Brain microvascular endothelial cell (primary cell): ENCODE measurements at regions not wholly inside any gene's neighbourhood (a gene's known extent, or its start where the extent isn't known, plus 50 kb on each side); places are given as distances from the start of the nearest gene placed in this dataset.
A peak's percentile ranks its signal among the peaks of the same experiment; 100 is the strongest.

Experiments used
- DNase-seq: peaks from one replicate; pipeline ENCODE4 v3.0.0-alpha.2; 2020
- H3K27ac ChIP-seq: fragments of 250-450 bp; sonication (Bioruptor Pico); 2 replicates; pipeline ENCODE4 v1.5.1; 2020; ENCODE audit warnings: mild to moderate bottlenecking, moderate library complexity
- H3K27me3 ChIP-seq: fragments of 250-450 bp; sonication (Bioruptor Pico); replicated peaks from 2 replicates; pipeline ENCODE4 v1.5.1; 2020; ENCODE audit warnings: mild to moderate bottlenecking
- H3K36me3 ChIP-seq: fragments of 250-450 bp; sonication (Bioruptor Pico); replicated peaks from 2 replicates; pipeline ENCODE4 v1.5.1; 2020; ENCODE audit warnings: mild to moderate bottlenecking
- H3K4me3 ChIP-seq: 2 replicates; pipeline ENCODE4 v1.5.1; 2011; ENCODE audit warnings: low read depth, mild to moderate bottlenecking, control low read depth, low read length, moderate library complexity
- in situ Hi-C: cut with HindIII; loops from 2 replicates; pipeline ENCODE4 v1.10.0; 2017; ENCODE audit warnings: low sequenced_read_pairs, low pct_ligation_motif_present
- TF ChIP-seq, protein P1 (sequence below): IDR thresholded peaks from 2 replicates; pipeline ENCODE4 v1.5.1; 2011; ENCODE audit warnings: low read depth, mild to moderate bottlenecking, moderate library complexity, low read length, control low read depth, inconsistent platforms; ENCODE audit errors: missing control alignments

DNA sequence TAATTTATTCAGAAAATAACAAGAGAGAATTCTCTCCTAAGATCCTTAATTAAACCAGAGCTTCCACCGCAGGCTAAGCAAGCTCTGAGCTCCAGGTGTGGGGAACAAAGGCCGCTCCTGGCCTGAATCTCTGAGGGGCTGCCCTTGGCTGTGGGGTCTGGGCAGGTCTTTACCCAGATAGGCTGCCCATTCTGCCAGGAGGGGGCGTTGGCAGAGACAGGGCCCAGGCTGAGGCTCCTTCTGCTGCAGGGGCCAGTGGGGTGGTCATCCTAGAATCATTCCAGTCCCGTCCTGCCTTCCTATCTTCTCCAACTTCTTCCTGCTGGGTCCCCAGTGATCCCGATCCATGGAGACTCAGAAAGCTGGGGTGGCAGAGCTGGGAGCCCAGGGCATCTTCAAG lies 82.9 kb upstream of the POU3F1 start:
- no peak for DNase-seq
- TF ChIP-seq, protein P1, sequence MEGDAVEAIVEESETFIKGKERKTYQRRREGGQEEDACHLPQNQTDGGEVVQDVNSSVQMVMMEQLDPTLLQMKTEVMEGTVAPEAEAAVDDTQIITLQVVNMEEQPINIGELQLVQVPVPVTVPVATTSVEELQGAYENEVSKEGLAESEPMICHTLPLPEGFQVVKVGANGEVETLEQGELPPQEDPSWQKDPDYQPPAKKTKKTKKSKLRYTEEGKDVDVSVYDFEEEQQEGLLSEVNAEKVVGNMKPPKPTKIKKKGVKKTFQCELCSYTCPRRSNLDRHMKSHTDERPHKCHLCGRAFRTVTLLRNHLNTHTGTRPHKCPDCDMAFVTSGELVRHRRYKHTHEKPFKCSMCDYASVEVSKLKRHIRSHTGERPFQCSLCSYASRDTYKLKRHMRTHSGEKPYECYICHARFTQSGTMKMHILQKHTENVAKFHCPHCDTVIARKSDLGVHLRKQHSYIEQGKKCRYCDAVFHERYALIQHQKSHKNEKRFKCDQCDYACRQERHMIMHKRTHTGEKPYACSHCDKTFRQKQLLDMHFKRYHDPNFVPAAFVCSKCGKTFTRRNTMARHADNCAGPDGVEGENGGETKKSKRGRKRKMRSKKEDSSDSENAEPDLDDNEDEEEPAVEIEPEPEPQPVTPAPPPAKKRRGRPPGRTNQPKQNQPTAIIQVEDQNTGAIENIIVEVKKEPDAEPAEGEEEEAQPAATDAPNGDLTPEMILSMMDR = peak; percentile 27
- Histone ChIP-seq H3K36me3 (no peaks in the 10 kb centered on the region), H3K4me3 (no peak overlapping the region), H3K27ac (no peak overlapping the region), H3K27me3 (peaks cover 13% of the 10 kb centered on the region)
- in situ Hi-C loops = no loop called here

DNA sequence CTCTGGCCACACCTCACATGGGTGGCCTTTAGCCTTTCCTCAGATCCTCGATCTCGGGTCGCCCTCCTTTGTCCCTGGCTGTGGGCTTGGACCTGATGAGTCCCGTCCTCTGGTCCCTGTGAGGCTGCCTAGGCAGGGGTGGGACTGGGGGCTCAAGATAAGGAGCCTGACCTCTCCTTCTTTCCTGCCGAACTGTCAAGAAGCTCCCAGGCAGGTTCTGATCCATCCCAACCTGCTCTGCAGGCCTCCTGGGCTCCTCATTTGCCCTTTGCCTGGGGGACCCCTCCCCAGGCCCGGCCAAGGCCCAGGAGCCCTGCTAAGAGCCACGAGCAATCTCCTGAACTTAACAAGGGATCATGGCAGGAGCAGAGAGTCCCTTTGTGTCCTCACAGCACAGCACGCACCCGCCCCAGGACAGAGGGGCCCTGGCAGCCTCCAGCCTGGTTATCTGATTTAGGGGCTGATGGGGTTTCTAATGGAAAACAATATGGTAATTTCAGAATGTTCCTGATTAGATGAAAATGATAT lies 82.4 kb upstream of the POU3F1 start:
- in situ Hi-C loops = no loop called here
- no peaks in the 10 kb centered on the region for H3K36me3 ChIP-seq
- peaks cover 9% of the 10 kb centered on the region for H3K27me3 ChIP-seq
- TF ChIP-seq, protein P1 = no peak
- H3K27ac ChIP-seq = no peak overlapping the region
- no peak for DNase-seq
- H3K4me3 ChIP-seq = no peak overlapping the region

DNA sequence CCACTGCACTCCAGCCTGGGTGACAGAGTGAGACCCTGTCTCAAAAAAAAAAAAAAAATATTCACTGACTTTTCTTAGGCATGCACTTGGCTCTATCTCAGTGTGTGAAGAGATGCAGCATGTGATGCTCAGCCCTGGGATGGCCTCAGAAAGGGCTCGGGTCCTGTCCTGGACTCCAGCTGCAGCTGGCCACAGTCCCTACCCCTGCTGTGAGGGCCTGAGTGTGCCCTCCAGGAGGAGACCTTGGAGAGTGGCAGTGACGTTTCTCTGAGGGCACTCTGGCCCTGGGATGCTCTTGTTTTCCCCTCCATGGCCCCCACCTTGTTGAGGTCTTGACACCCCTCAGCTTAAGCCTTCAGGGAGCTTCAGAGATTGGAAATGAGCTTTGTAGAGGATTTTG lies 81.9 kb upstream of the POU3F1 start:
- Histone ChIP-seq H3K4me3 (no peak overlapping the region), H3K36me3 (no peaks in the 10 kb centered on the region), H3K27ac (no peak overlapping the region), H3K27me3 (peaks cover 7% of the 10 kb centered on the region)
- TF ChIP-seq, protein P1 = no peak
- no peak for DNase-seq
- in situ Hi-C loops = no loop called here

DNA sequence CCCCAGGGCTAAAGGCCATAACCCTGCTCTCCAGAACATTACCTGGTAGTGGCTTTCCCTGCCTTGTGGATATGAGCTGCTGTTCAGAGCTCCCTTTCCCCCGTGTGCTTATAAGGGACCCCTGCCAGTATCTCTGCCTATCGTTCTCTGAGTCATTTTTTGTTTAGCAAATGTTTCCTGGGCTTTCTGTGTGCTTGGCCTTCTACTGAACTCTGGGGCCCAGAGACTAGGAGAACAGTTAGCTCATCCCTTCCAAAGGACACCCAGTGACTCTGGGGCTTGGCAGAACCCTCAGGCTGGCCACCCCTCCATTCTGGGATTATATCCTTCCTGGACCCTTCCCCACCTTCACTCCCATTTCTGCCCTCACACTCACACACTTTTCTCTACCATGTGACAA lies 80.8 kb upstream of the POU3F1 start:
- in situ Hi-C loops = no loop called here
- no peak for DNase-seq
- TF ChIP-seq, protein P1 = no peak

DNA sequence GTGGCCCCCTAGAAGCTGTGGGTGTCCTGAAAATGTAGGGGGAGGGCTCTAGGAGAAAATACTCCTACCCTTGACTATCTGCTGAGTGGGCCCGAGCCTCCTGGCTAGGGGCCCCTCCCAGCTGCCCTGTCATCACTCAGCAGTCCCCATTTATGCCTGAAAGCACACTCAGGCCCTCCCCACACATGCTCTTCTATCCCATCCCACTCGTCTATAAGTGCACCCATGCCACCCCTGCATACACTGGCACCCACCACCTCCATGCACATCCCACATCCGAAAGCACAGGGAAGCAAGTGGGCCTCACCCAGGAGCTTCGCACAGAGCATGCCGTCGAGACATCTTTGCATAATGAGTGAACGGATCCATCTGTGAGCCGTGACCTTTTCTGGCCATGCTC lies 80.4 kb upstream of the POU3F1 start:
- H3K36me3 ChIP-seq = no peaks in the 10 kb centered on the region
- in situ Hi-C loops = no loop called here
- H3K27me3 ChIP-seq = no peaks in the 10 kb centered on the region
- no peak for DNase-seq
- TF ChIP-seq, protein P1 = no peak
- H3K4me3 ChIP-seq = no peak overlapping the region
- no peak overlapping the region for H3K27ac ChIP-seq

More for the DNA sequence above, 80.8 kb upstream of the POU3F1 start:
- Histone ChIP-seq H3K36me3 (no peaks in the 10 kb centered on the region), H3K4me3 (no peak overlapping the region), H3K27me3 (no peaks in the 10 kb centered on the region), H3K27ac (no peak overlapping the region)

DNA sequence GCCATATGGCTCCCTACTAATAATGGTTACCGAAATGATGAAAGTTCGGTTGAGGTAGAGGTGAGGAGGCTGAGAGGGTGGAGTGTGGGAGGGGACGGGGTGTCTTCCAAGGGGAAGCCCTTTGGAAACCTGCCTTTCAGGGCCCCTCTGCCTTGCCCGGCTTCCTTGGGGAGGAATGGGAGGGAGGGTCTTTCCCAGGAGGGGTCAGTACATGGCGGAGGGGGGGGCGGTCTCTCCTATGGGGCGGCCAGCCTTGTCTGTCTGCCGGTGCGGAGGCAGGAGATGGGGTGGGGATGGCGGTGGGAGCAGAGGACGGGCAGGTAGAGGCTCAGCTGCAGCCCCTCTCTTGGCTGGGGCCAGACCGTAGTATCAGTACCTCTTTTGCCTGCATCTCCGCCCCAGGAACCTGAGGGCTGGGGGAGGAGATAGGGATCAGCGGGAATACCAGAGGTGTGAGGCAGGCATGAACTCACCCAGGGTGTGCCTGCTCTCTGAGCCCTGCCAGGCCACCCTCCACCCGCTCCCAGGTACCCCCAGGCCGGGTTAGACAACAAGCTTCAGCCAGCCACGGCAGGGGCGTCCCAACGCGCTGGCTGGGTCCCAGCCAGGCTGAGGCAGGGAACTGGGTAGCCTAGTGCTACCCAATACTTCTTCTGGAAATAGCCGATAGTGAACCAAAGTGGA lies 79.4 kb upstream of the POU3F1 start:
- DNase-seq = no peak
- Histone ChIP-seq H3K4me3 (no peak overlapping the region), H3K27me3 (no peaks in the 10 kb centered on the region), H3K36me3 (no peaks in the 10 kb centered on the region), H3K27ac (no peak overlapping the region)
- TF ChIP-seq, protein P1 = no peak
- in situ Hi-C loops = no loop called here
